HG02623 (cell line): ENCODE measurements at regions not wholly inside any gene's neighbourhood (a gene's known extent, or its start where the extent isn't known, plus 50 kb on each side); places are given as distances from the start of the nearest gene placed in this dataset.

ENCODE experiments used
- ATAC-seq: cut with Tn5 transposase; IDR thresholded peaks from one replicate; pipeline ENCODE4 v1.9.1; 2021; ENCODE audit warnings: moderate library complexity; ENCODE audit not compliant: unreplicated experiment

DNA sequence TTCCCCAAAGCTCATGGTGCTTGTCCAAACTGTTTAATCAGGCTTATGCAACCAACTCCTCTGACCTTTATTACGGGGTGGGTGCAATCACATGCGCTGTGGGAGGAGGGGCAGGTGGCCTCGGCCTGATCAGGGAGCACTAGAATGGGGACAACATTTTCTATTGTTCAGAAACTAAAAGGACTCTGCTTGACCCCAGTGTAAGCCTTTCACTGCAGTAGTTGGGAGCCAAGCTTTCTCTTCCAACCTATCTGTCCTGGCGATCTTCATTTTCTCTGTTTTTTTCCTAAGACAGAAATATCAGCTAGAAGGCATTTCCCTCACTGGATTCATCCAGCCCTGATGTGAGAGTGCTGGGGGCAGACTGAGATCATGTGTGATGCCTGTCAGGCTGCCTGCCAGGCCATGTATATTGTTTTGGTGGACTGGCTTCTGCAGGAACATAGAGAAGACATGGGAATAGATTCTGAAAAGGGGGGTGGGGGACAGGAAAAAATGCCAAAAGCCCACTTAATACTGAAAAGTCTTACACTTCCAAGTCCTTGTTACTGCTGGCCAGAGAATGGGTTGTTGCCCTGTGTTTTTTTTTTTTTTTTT lies 627.0 kb upstream of the TBL1XR1 start:
- ATAC-seq = no peak

- ATAC-seq = no peak
Measured at GRCh38 chr3:177824841-177825240, 627.6 kb upstream of the TBL1XR1 start.

DNA sequence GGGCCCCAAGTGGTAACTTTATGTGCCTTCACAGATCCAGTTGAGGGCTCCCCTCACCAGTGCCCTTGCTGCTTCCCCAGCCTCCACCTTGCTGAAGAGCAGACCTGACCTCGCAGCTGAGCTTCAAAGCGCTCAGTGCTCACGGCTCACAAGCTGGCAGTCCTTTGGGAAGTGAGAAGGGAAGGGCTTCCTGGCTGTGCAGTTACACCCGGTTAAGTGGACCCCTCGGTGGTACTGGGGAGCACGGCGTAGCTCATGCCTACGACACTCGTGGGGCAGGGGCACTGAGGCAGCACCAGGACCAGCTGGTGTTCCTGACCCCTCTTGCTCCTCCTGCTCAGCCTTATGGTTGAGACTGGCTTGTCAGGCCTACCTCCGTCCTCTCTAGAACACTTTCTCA lies 629.0 kb upstream of the TBL1XR1 start:
- ATAC-seq = no peak

DNA sequence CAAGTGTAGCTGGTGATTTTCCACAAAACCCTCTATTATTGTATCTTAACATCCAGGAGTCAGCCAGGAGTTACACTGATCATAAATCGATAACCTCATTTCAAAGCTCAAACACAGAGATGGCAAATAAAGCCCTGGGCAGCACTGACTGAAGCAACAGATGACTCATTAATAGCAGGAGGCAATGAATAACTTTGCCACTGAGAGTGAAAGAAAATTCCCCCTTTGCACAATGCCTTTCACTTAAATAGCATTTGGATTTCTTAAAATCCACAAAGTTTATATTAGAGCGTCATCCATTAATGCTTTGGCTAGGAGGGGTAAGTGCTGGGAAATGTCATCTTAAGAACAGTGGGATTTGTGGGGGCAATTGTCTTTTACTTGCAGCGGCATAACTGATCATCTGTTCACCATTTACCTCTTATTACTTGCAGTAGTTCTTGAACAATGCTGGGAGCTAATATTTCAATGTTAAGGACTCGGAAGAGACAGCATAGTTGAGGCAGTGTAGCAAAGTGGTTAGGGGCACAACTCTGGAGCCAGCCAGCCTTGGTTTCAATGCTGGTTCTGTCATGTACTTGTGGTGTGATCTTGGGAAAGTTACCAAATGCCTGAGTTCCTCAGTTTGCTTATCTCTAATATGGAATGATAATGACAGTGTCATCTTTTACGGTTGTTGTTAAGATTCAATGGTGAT lies 630.4 kb upstream of the TBL1XR1 start:
- ATAC-seq = no peak

GRCh38 chr3:177828208-177828565 lies 630.9 kb upstream of the TBL1XR1 start:
- no peak for ATAC-seq

GRCh38 chr3:177830411-177830849 lies 633.1 kb upstream of the TBL1XR1 start:
- ATAC-seq = no peak

DNA sequence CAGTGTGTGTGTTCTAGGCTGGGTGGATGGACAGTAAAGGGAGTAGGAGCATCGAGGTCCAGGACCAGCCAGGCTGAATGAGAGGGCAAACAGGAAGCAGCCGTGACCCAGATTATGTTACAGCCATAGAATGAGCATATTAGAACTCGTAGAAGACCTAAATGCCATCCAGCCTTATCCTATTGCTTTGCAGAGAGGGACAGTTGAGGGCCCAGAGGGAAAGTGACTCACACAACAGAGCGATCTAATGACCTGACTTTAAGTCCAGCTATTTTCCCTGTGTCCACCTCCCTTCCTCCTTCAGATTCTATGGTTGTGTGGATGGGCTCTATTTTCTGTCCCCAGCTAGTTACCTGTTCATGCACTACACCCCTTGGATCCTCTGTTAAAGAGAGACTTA lies 634.1 kb upstream of the TBL1XR1 start:
- ATAC-seq = no peak

- no peak for ATAC-seq
Measured at GRCh38 chr3:177832880-177833279, 635.6 kb upstream of the TBL1XR1 start.

DNA sequence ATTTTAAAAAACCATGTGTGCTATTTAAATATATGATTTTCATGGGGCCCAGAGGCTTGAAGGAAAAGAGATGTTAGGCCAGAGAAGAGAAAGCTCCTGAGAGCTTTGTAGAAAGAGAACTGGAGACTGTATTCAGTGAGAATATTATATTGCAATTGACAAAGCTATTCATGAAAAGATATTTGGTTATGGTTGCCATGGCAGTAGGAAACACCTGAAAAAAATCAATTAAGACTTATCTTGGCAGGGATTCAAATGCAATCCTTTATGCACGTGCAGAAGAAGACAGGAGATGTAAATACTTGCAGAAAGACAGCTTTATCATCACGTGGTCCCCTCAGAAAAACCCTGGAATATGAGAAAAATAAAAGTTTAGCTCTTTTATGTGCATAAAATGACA lies 636.0 kb upstream of the TBL1XR1 start:
- no peak for ATAC-seq

DNA sequence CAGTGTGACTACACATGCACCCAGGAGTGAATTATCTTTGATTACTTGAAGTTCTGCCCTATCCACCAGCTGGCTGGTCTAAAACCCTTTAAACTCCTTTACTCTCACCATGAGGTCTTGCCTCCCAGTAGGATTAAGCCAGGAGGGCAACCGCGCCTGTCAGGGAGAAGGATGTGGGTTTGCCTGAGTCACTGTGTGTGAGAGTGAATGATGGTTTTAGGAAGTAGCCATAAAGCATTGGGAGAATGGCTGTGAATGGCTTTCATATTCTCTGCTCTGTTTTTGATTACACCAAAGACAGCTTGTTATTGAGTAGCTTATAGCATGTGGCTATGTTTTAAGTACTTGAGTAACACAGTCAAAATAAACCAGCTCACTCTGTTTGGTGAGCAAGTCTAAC lies 637.7 kb upstream of the TBL1XR1 start:
- no peak for ATAC-seq

DNA sequence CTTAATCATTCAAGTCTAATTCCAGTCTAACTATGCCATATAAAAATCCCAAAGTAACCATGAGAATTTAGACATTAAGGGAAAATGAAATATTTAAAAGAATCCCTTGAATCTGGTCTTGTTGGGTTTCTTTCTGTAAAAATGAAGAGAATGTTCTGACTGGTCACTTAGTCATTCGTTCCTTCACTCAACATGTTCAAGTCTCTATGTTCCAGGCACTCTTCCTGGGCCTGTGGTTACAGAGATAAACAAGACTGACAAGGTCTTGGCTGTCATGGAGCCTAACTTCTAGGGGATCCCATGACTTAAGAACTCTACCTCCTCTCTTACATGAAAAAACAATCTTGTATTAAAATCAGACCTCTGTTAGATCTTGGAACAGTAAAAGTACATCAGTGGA lies 638.6 kb upstream of the TBL1XR1 start:
- ATAC-seq = no peak

DNA sequence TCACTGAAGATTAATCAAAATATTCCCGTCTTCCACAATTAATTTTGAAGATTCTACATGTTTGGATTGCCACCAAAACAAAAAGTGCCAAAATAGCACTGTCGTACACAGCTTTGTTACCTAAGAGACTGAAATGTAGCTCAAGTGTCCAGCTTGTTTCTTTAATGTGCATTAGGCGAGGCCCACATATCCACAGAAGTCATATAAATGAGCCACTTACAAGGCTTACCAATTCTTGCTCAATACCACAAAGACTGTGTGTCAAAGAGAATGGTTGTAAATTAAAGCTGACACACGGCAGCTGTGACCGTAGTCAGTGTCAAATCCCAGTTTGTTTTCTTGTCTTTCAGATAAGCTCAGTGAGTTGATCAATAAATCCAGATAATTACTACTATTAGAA lies 639.4 kb upstream of the TBL1XR1 start:
- no peak for ATAC-seq

- no peak for ATAC-seq
Measured at GRCh38 chr3:177837951-177838655, 640.8 kb upstream of the TBL1XR1 start.

GRCh38 chr3:177838766-177839350 lies 641.6 kb upstream of the TBL1XR1 start:
- no peak for ATAC-seq

DNA sequence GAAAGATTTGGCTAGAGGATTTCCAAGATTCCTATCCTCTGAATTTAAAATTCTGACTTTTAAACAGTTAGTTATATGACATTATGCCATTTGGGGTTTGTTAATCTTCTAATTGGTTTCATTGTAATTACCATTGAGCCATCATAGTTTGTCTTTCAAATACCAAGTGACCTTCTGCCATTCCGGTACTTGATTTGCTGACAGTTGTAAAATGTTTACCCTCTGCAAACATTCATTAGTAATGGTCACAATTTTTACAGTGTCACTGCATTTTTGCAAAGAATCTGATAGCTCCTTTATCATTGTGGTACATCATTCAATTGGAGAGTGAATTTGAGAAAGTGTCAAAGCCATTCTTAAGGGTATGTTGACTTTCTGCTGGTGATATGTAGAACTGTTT lies 645.0 kb upstream of the TBL1XR1 start:
- ATAC-seq = no peak

GRCh38 chr3:177842743-177843734 lies 645.8 kb upstream of the TBL1XR1 start:
- no peak for ATAC-seq

GRCh38 chr3:177852001-177852807 lies 654.9 kb upstream of the TBL1XR1 start:
- ATAC-seq = no peak

- ATAC-seq = no peak
Measured at GRCh38 chr3:177855021-177855420, 657.7 kb upstream of the TBL1XR1 start.

GRCh38 chr3:177860184-177860583 lies 662.9 kb upstream of the TBL1XR1 start:
- ATAC-seq = no peak

DNA sequence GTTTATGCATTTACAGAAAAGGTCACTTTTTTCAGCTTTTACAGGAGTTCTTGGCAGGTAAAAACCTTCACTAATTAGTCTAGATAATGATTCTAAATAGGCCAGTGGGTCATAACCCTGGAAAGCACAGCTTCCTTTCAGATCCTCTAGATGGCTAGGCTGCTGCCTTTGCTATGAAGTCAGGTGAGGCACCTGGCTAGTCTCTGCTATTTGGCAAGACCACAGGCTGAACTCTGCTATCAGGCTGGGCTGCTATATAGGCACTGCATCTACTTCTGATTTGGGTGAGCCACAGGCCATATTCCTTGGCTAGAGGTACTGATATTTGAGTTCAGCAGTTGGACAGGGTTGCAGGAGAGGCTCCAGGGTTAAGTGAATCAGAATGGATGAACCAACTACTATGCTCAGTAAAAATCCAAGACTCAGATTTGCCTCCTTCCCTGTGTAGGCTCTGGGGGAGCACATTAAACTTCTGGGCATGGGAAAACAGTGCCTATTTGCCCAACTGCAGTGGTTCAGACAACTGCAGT lies 665.7 kb upstream of the TBL1XR1 start:
- ATAC-seq = no peak
